NCI-H69 (cell line): ENCODE measurements at regions not wholly inside any gene's neighbourhood (a gene's known extent, or its start where the extent isn't known, plus 50 kb on each side); places are given as distances from the start of the nearest gene placed in this dataset.

Experiments
- DNase-seq: peaks from one replicate; lab custom pipeline; 2025; lab: John Stamatoyannopoulos, UW

GRCh38 chr2:20560011-20560410 is 90.9 kb downstream of the HS1BP3 start:
- no peak for DNase-seq

- DNase-seq: no peak
Measured at GRCh38 chr2:20560891-20561636, 89.8 kb downstream of the HS1BP3 start.

GRCh38 chr2:20561637-20562454 is 89.1 kb downstream of the HS1BP3 start:
- no peak for DNase-seq

GRCh38 chr2:20562540-20563225 is 88.2 kb downstream of the HS1BP3 start:
- no peak for DNase-seq

- DNase-seq: no peak
Measured at GRCh38 chr2:20563251-20563650, 87.6 kb downstream of the HS1BP3 start.

- DNase-seq: no peak
Measured at GRCh38 chr2:20563833-20564232, 87.1 kb downstream of the HS1BP3 start.

- no peak for DNase-seq
Measured at GRCh38 chr2:20565101-20565622, 85.7 kb downstream of the HS1BP3 start.

- DNase-seq: no peak
Measured at GRCh38 chr2:20565623-20566236, 85.2 kb downstream of the HS1BP3 start.

GRCh38 chr2:20566331-20566730 is 84.6 kb downstream of the HS1BP3 start:
- DNase-seq: no peak

GRCh38 chr2:20567159-20567925 is 83.6 kb downstream of the HS1BP3 start:
- DNase-seq: no peak
